ENCODE measurements at regions not wholly inside any gene's neighbourhood (a gene's known extent, or its start where the extent isn't known, plus 50 kb on each side); places are given as distances from the start of the nearest gene placed in this dataset.

- DNase-seq = no peak
Measured at GRCh38 chr4:122671919-122672490, 51.1 kb upstream of the IL21 start.

- no peak for DNase-seq
Measured at GRCh38 chr4:122673252-122673651, 52.4 kb upstream of the IL21 start.

DNA sequence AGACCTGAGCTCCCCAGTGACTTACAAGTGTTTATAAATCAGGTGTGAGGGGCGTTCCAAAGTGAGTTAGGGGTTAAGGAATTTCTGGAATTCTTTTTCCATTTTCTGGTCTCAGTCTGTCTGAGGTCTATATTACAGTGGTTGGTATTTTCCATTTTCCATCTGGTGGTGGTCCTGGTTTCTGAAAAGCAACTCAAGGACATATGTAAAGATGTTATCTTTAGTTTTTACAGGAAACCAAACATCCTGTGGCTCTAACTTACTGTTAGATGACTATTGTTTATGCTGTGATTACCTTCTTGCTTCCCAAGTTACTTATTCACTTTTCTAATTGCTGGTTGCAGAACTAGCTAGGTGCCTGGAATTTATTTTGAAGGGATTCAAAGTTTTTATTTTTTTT, 53.5 kb upstream of the IL21 start:
- DNase-seq = no peak

DNA sequence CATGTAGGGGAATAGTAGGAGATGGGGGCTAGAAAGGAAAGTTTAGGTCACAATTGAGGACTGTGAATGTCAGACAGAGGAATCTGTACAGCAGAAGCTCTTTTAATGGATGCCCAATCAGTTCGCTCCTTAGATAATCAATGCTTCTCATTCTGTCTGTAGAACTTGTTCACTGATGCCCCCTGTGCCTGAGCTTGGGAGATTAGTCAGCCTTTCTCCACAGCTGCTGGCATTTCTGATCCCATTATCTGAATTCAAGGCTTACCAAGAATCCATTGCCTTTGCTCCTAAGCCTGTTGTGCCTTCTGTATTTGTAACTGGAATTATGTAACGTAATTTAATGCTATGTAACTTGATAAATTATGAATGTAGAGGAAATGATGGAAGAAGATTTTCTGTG, 53.2 kb upstream of the BBS12 start:
- peak in 1 of 2 experiments; percentile 0 for DNase-seq

DNA sequence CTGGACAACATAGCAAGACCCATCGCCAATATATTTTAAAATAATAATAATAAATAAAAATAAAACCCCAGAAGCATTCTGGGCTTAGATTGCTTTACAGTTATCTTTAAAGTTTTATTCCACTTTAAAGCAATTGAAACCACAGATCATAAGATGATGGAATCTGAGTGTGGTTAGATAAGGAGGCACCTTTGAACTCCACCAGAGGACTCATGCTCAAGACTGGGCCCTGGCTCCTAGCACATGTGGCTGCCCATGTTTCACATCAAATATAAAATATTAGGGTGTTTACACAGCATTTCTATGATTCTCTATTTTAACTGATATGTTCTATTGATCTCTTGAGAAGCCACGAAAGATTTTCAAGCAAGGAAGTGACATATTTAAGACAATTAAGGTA, 52.6 kb upstream of the BBS12 start:
- DNase-seq = no peak

DNA sequence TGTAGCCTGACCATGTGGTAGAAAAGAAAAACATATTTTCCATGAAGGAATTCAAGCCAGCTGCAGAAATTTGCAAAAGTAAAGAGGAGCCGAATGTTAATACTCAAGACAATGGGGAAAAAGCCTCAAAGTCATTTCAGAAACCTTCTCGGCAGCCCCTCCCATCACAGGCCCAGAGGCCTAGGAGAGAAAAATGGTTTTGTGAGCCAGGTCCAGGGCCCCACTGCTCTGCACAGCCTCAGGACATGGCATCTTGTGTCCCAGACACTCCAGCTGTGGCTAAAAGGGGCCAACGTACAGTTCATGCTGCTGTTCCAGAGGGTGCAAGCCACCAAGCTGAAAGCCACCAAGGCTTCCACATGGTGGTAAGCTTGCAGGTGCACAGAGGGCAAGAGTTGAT, 50.9 kb upstream of the BBS12 start:
- no peak for DNase-seq
